Activated CD4-positive, alpha-beta T cell treated with anti-CD3 and anti-CD28 coated beads, Interleukin-2, Interleukin-6, amounts not matched to agents 100 ng/mL and 50 ng/mL, durations not matched to agents 16 hours and 8 hours (primary cell): ENCODE measurements at regions not wholly inside any gene's neighbourhood (a gene's known extent, or its start where the extent isn't known, plus 50 kb on each side); places are given as distances from the start of the nearest gene placed in this dataset.

Experiments
- DNase-seq: peaks from one replicate; pipeline ENCODE4 v3.0.0-alpha.2; 2020

- DNase-seq: no peak
These were observed 390.4 kb downstream of the SOX9 start for GRCh38 chr17:72511242-72511641.

- DNase-seq: no peak
These were observed 391.1 kb downstream of the SOX9 start for GRCh38 chr17:72511874-72512273.

DNA sequence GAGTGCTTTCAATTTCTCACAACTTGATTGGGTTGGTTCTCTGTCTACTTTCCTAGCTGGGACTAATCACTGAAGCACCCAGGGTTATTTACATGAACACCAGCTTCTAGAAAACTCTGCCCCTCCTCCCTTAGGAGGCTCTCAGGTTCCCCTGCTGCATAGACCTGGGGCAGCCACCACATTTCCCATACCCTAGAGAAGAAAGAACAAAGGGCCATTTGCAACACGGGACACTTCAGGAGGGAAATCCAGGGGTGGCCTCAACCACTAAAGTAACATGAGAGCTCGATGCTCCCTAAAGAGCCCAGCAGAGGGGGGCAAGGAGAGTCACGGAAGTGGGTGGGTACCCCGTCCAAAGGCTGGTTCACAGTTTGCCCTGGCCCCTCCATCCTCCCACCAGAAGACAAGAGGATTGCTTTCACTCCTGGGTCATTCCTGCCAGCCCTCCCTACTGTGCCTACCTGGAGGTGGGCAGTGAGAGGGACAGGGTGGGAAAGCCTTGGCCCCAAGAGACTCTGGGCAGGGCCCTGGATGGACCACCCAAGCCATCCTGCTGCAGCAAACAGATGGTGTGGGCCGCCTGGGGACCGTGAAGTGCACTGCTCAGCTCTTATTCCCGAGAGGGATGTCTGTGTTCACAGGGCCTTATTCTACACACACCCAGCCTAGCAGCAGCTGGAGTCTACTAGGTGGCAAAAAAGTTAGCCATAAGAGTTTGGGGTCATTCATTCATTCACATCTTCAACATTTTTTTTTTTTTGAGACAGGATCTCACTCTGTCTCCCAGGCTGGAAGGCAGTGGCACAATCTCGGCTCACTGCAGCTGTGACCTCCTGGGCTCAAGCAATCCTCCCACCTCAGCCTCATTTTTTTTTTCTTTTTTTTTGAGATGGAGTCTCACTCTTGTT is 392.1 kb downstream of the SOX9 start:
- no peak for DNase-seq

DNA sequence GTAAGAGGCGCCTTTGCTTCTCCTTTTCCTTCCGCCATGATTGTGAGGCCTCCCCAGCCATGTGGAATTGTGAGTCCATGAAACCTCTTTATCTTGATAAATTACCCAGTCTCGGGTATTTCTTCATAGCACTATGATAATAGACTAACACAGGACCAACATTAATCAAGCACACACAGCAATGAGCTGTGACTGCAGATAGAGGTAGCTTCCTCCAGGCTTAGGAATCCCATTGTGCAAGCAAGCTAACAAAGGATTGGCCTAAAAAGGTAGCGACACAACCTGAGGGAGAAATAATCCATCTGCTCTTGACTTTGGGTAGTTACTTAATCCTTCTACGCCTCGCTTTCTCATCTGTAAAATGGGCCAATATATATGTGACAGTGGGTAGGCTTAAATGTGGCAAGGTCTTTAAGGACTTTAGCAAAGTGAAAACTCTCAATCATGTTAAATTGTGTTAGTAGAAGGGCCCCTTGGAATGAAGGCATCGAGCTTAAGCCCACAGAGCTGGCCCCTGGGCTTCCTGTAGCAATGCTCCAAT is 393.6 kb downstream of the SOX9 start:
- no peak for DNase-seq

DNA sequence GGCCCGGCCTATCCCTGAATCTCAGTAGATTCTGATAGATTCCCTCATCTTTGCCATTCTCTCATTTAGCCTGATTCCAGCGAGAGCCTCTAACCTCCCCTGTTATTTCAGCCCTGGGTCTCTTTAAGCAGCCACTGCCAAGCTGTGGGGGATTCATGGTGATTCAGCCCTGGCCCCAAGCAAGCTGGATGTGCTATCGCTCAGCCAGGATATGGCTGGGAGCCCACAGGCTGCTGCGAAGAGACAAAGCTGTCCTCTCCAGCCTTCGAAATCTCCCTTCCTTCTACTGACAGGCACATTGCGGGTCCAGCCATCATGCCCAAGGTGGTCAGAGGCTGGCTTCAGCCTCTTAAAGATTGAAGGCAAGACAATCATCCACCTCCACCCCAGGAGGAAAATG is 394.1 kb downstream of the SOX9 start:
- DNase-seq: no peak

- DNase-seq: no peak
These were observed 394.7 kb downstream of the SOX9 start for GRCh38 chr17:72515291-72516065.

DNA sequence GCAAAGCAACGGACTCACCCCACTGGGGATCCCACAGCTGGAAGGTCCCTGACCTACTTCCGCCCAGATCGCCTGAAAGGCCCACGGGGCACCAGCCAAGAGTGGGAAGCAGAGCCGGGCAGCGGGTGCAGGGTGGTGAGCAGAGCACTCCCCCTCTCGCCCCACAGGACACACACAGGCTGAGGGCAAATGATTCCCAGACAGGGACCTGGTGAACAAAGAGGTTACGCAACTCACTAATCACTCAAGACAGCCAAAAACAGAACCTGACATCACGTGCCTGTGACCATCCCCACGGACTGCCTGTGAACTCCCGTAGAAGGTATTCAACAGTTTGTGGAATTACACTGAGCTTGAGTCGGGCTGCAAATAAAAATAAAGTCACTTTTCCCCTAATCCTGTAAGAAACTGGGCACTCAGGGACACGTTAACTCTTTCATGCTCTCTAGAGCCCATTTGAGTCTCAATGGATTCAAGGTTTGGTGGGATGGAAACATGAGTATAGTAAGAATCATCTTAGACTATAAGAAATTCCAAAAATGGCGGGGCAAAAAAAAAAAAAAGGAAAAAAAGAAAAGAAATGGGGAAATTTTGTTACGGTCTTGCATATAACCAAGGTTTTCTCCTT is 396.1 kb downstream of the SOX9 start:
- DNase-seq: no peak

- no peak for DNase-seq
These were observed 396.8 kb downstream of the SOX9 start for GRCh38 chr17:72517413-72518158.

DNA sequence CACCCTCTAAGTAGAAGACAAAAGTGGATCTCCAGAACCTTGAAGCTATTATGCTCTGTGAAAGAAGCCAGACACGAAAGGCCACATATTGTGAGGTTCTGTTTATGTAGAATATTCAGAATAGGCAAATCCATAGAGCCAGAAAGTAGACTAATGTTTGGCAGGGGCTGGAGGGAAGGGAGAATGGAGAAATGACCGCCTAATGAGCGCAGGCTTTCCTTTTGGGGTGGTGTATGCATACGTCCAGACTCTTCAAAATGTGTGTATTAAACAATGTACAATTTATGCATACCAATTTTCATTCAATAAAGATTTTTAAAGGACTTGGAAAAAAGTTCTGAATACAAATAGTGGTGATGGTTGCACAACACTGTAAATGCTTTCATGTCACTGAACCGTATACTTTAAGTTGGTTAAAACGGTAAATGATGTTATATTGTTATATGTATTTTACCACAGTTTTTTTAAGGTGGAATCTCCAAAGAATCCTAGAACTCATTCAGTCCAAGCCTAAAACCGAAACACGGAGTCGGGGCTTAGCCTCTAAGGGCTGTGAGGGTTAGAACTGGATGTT is 397.4 kb downstream of the SOX9 start:
- DNase-seq: no peak

DNA sequence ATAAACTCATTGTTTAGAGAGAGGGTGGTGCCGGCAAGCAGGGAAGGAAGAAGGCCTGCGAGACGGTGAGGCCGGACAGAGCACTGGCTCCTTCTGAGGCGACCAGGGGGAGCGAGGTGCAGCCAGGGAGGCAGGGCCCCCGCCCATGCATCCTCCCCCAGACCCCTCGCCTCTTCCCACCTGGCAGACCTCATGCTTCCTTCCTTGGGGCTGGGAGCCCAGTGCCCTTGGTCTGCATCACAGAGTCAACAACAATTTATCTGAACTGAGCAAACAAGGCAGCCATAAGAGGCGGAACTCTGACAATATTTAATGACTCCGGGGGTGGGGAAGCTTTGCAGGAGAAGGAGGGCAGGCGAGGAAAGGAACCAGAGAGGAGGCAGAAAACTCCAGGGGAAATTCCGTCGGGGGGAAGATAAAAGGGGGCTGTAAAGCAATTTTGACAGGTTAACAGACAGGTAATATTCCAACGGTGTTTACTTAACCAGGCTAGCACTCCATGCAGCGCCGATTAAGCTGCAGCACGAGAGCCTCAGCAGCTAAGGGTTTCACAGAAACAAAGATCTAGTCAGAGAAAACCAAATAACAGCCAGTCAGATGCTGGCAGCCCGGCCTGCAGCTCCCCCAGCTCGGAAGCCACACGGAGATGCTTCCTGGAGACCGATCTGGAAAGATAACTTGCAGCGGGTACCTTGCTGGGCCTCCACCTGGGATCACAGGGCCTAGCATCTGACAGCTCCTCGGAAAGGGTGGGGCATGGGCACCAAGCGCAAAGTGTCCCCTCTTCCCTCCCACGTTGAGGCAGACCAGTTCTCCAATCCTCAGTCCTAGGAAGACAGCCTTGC is 398.2 kb downstream of the SOX9 start:
- no peak for DNase-seq

DNA sequence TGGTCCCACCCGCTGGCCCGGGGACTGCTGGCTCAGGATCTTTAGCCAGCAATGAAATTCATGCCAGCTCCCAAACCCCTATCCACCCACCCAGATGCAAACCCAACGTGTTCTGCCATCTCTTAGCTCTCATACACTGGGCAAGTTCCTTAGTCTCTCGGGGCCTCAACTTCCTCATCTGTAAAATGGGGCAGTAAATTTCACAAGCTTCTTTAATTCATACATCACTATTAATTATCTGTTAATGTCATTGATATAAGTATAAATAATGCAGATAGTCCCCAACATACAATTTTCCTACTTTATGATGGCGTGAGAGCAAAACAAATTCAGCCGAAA is 398.7 kb downstream of the SOX9 start:
- no peak for DNase-seq

- DNase-seq: no peak
These were observed 400.0 kb downstream of the SOX9 start for GRCh38 chr17:72520665-72521303.

- no peak for DNase-seq
These were observed 402.7 kb downstream of the SOX9 start for GRCh38 chr17:72523491-72523890.

GRCh38 chr17:72525225-72526015 is 404.6 kb downstream of the SOX9 start:
- DNase-seq: no peak

- no peak for DNase-seq
These were observed 405.9 kb downstream of the SOX9 start for GRCh38 chr17:72526769-72527168.

DNA sequence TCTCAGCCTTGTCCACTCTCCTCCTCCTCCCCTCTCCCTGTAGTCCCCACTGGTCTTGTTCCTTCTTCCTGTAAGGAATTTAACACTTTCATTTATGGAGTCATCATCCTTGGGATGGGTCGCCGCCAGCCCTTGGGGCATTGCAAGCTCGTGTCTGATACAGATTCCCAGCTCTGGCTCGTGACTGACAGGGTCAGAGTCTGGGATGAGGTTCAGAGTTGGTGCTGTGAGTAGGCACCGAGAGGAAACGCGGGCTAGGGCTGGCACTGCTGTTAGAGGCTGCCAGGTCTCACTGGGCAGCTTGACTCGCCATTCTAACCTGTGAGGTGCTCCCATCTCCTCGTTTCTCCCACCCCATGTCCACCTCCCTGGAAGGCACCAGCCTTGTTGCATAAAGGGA is 407.0 kb downstream of the SOX9 start:
- DNase-seq: no peak

- no peak for DNase-seq
These were observed 407.9 kb downstream of the SOX9 start for GRCh38 chr17:72528683-72529082.

DNA sequence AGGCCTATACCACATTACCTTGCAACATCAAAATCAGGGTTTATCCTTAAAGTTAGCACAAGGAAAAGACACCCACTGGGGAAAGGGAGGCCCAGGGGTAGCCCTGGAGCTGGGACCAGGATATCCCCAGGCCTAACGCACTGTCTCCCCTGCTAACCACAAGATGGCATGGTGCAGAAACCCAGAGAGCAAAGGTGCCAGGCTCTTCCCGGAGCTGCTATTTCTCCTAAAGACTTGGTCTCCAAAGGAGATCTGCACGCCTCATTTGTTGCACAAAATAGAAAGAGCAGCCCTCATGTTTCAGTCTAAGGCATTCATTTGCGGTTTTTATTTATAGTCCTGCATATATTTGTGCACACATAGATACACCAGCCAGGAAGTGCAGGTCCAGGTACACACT is 408.6 kb downstream of the SOX9 start:
- DNase-seq: no peak

- DNase-seq: no peak
These were observed 409.6 kb downstream of the SOX9 start for GRCh38 chr17:72530454-72530853.

- no peak for DNase-seq
These were observed 410.9 kb downstream of the SOX9 start for GRCh38 chr17:72531729-72532128.
